Type B pancreatic cell (in vitro differentiated cells): ENCODE measurements at regions not wholly inside any gene's neighbourhood (a gene's known extent, or its start where the extent isn't known, plus 50 kb on each side); places are given as distances from the start of the nearest gene placed in this dataset.
A peak's percentile ranks its signal among the peaks of the same experiment; 100 is the strongest.

Experiments
- DNase-seq: peaks from one replicate; pipeline ENCODE4 v3.0.0; 2021; ENCODE audit warnings: mixed read lengths; ENCODE audit not compliant: unreplicated experiment; ENCODE audit errors: extremely low spot score
- H3K27ac Mint-ChIP-seq: 2 replicates; pipeline ENCODE4 v1.8.0; 2021; ENCODE audit warnings: mild to moderate bottlenecking, mixed read lengths
- H3K27me3 Mint-ChIP-seq: 2 replicates; pipeline ENCODE4 v1.8.0; 2021; ENCODE audit warnings: mixed read lengths
- H3K36me3 Mint-ChIP-seq: 2 replicates; pipeline ENCODE4 v1.8.0; 2021; ENCODE audit warnings: mixed read lengths
- H3K4me1 Mint-ChIP-seq: one replicate; pipeline ENCODE4 v1.8.0; 2021; ENCODE audit warnings: mixed read lengths; ENCODE audit not compliant: unreplicated experiment
- H3K4me3 Mint-ChIP-seq: 2 replicates; pipeline ENCODE4 v1.8.0; 2021; ENCODE audit warnings: mild to moderate bottlenecking, mixed read lengths
- H3K9me3 Mint-ChIP-seq: 2 replicates; pipeline ENCODE4 v1.8.0; 2021; ENCODE audit warnings: mixed read lengths
- CTCF ChIP-seq: fragments of 200-600 bp; sonication (generic); conservative IDR thresholded peaks from 2 replicates; pipeline ENCODE4 v1.5.0; 2021; ENCODE audit warnings: antibody characterized with exemption, mild to moderate bottlenecking

DNA sequence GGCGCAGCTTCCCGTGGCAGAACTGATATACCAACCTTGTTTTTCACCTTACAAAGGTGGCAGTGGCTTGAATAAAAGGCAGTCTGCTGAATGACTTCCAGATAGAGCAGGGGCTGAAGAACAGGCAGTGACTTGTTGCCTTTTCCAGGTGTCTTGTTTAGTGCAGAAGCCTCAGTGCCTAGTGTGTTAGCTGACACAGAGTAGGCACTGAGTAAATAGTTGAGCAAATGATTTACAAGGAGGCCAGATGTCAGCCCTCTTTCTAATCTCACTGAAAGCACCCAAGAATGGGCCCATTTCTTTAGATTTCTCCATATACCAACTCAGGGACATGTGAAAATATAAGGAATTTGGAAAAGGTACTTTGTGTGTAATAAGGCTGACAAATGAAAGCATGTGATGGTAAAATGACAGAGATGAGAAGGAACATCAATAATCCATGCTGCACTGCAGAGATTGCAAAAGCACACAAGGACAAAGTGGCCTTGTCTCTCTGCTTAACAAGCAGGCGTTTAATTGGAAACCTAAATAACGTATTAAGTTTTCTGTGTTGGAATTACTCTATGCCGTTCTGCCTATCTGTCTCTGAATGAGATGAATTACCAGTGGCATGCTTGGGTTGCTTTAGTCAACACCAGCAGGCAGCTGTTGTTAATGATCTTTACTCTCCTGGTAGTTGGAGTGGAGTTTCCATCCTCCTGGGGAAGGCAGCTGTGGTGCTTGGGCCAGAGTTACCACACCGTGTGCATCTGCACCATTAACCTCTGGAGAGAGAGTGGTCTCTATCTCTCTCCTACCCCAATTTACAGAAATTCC is 360.1 kb upstream of the C9orf72 start:
- TF ChIP-seq CTCF = no peak
- H3K9me3 Mint-ChIP-seq = no peaks in the 10 kb centered on the region
- H3K4me3 Mint-ChIP-seq = no peak overlapping the region
- no peaks in the 10 kb centered on the region for H3K36me3 Mint-ChIP-seq
- H3K27ac Mint-ChIP-seq = no peak overlapping the region
- H3K4me1 Mint-ChIP-seq = peaks cover 18% of the 10 kb centered on the region
- DNase-seq = no peak
- H3K27me3 Mint-ChIP-seq = no peaks in the 10 kb centered on the region

GRCh38 chr9:27934471-27934870 is 361.2 kb upstream of the C9orf72 start:
- H3K4me1 Mint-ChIP-seq = peaks cover 22% of the 10 kb centered on the region
- TF ChIP-seq CTCF = no peak
- H3K4me3 Mint-ChIP-seq = no peak overlapping the region
- no peak overlapping the region for H3K27ac Mint-ChIP-seq
- H3K27me3 Mint-ChIP-seq = no peaks in the 10 kb centered on the region
- H3K36me3 Mint-ChIP-seq = no peaks in the 10 kb centered on the region
- no peak for DNase-seq
- no peaks in the 10 kb centered on the region for H3K9me3 Mint-ChIP-seq

- Mint-ChIP-seq H3K27ac (no peak overlapping the region), H3K4me3 (no peak overlapping the region), H3K4me1 (peaks cover 18% of the 10 kb centered on the region), H3K27me3 (no peaks in the 10 kb centered on the region), H3K9me3 (no peaks in the 10 kb centered on the region), H3K36me3 (no peaks in the 10 kb centered on the region)
- TF ChIP-seq CTCF = no peak
- no peak for DNase-seq
Observed at GRCh38 chr9:27939186-27939585, 365.9 kb upstream of the C9orf72 start.

GRCh38 chr9:27940535-27940934 is 367.3 kb upstream of the C9orf72 start:
- Mint-ChIP-seq H3K27me3 (no peaks in the 10 kb centered on the region), H3K27ac (no peak overlapping the region), H3K4me3 (no peak overlapping the region), H3K36me3 (no peaks in the 10 kb centered on the region), H3K9me3 (no peaks in the 10 kb centered on the region), H3K4me1 (peaks cover 20% of the 10 kb centered on the region)
- no peak for DNase-seq
- TF ChIP-seq CTCF = no peak

GRCh38 chr9:27943501-27943900 is 370.2 kb upstream of the C9orf72 start:
- no peak for DNase-seq
- peaks cover 27% of the 10 kb centered on the region for H3K4me1 Mint-ChIP-seq
- H3K9me3 Mint-ChIP-seq = no peaks in the 10 kb centered on the region
- no peaks in the 10 kb centered on the region for H3K27me3 Mint-ChIP-seq
- no peak for TF ChIP-seq CTCF
- H3K27ac Mint-ChIP-seq = peak overlapping the region; percentile 0
- no peak overlapping the region for H3K4me3 Mint-ChIP-seq
- no peaks in the 10 kb centered on the region for H3K36me3 Mint-ChIP-seq
